ENCODE measurements at regions not wholly inside any gene's neighbourhood (a gene's known extent, or its start where the extent isn't known, plus 50 kb on each side); places are given as distances from the start of the nearest gene placed in this dataset.

- Histone ChIP-seq H3K4me3 (ENCODE audit: low read length) (no peak overlapping the region), H4K20me1 (ENCODE audit: control insufficient read depth, insufficient read depth, low read depth, low read length) (no peaks in the 10 kb centered on the region), H3F3A (ENCODE audit: control insufficient read depth, insufficient read depth) (no peaks in the 10 kb centered on the region), H3K4me2 (ENCODE audit: low read length) (no peak overlapping the region), H3K27me3 (ENCODE audit: control insufficient read depth, low read length) (no peaks in the 10 kb centered on the region), H3K79me2 (ENCODE audit: control insufficient read depth, low read length) (no peaks in the 10 kb centered on the region), H3K36me3 (ENCODE audit: control insufficient read depth, low read length) (no peaks in the 10 kb centered on the region), H3K4me1 (ENCODE audit: control insufficient read depth, low read length) (no peaks in the 10 kb centered on the region), H3K27ac (ENCODE audit: low read depth, low read length) (no peak overlapping the region), H3K9me3 (ENCODE audit: control insufficient read depth, insufficient read depth, low read length) (no peaks in the 10 kb centered on the region), H3K9me2 (replicated peaks; ENCODE audit: control insufficient read depth, low read length) (no peaks in the 10 kb centered on the region)
- no peak for TF ChIP-seq EZH2phosphoT487 (IDR thresholded peaks at IDR 0.05; ENCODE audit: borderline replicate concordance, low read length)
- TF ChIP-seq CTCF (IDR thresholded peaks at IDR 0.05; ENCODE audit: low read depth, low read length, poor library complexity, severe bottlenecking): no peak
Observed at GRCh38 chr14:86723254-86723624, 1193.3 kb downstream of the FLRT2 start.

DNA sequence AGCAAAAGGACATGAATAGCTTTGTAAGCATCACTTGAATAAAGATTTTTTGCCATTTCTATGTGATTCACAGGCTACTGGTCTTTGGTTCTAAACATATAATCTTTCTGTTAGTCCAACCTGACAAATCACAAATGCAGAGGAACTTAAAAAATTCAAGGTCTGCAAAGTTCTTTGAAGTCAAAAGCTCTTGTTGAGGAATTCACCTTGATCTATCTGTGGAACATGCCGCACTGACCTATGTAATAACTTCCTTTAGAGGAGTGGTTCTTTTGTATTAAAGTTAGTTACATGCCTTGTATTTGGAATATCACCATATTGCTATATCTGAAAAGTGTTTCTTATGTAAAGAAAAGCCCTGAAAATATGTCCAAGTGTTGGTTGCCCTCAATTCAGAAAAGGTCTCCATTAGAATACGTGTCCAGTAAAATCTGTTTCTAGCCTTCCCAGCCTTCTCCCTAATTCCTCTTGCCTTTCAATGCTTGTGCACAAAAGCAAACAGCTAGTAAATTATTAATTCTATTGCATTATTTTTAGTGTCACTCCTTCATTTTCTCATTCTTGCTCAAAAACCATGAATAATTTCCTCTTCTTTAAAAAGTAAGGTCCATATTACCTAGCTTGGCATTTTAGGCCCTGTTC is 1192.8 kb downstream of the FLRT2 start:
- no peaks in the 10 kb centered on the region for H3K9me2 ChIP-seq (replicated peaks; ENCODE audit: control insufficient read depth, low read length)
- no peak for TF ChIP-seq EZH2phosphoT487 (IDR thresholded peaks at IDR 0.05; ENCODE audit: borderline replicate concordance, low read length)
- TF ChIP-seq CTCF (IDR thresholded peaks at IDR 0.05; ENCODE audit: low read depth, low read length, poor library complexity, severe bottlenecking): no peak
- no peak overlapping the region for H3K27ac ChIP-seq (ENCODE audit: low read depth, low read length)

GRCh38 chr14:86714575-86714974 is 1184.6 kb downstream of the FLRT2 start:
- no peaks in the 10 kb centered on the region for H3K27me3 ChIP-seq (ENCODE audit: control insufficient read depth, low read length)
- no peak overlapping the region for H3K4me2 ChIP-seq (ENCODE audit: low read length)
- H3K79me2 ChIP-seq (ENCODE audit: control insufficient read depth, low read length): no peaks in the 10 kb centered on the region
- H3K4me1 ChIP-seq (ENCODE audit: control insufficient read depth, low read length): no peaks in the 10 kb centered on the region
- no peaks in the 10 kb centered on the region for H4K20me1 ChIP-seq (ENCODE audit: control insufficient read depth, insufficient read depth, low read depth, low read length)
- no peak overlapping the region for H3K4me3 ChIP-seq (ENCODE audit: low read length)
- TF ChIP-seq EZH2phosphoT487 (IDR thresholded peaks at IDR 0.05; ENCODE audit: borderline replicate concordance, low read length) (no peak), CTCF (IDR thresholded peaks at IDR 0.05; ENCODE audit: low read depth, low read length, poor library complexity, severe bottlenecking) (no peak)
- H3F3A ChIP-seq (ENCODE audit: control insufficient read depth, insufficient read depth): no peaks in the 10 kb centered on the region
- no peaks in the 10 kb centered on the region for H3K9me3 ChIP-seq (ENCODE audit: control insufficient read depth, insufficient read depth, low read length)
- H3K9me2 ChIP-seq (replicated peaks; ENCODE audit: control insufficient read depth, low read length): no peaks in the 10 kb centered on the region
- H3K27ac ChIP-seq (ENCODE audit: low read depth, low read length): no peak overlapping the region
- no peaks in the 10 kb centered on the region for H3K36me3 ChIP-seq (ENCODE audit: control insufficient read depth, low read length)

More for the DNA sequence above, 1192.8 kb downstream of the FLRT2 start:
- H3K9me3 ChIP-seq (ENCODE audit: control insufficient read depth, insufficient read depth, low read length): no peaks in the 10 kb centered on the region
- no peaks in the 10 kb centered on the region for H3F3A ChIP-seq (ENCODE audit: control insufficient read depth, insufficient read depth)
- no peak overlapping the region for H3K4me3 ChIP-seq (ENCODE audit: low read length)
- H3K4me2 ChIP-seq (ENCODE audit: low read length): no peak overlapping the region
- no peaks in the 10 kb centered on the region for H3K4me1 ChIP-seq (ENCODE audit: control insufficient read depth, low read length)
- no peaks in the 10 kb centered on the region for H3K36me3 ChIP-seq (ENCODE audit: control insufficient read depth, low read length)
- no peaks in the 10 kb centered on the region for H3K79me2 ChIP-seq (ENCODE audit: control insufficient read depth, low read length)
- no peaks in the 10 kb centered on the region for H3K27me3 ChIP-seq (ENCODE audit: control insufficient read depth, low read length)
- no peaks in the 10 kb centered on the region for H4K20me1 ChIP-seq (ENCODE audit: control insufficient read depth, insufficient read depth, low read depth, low read length)
